ENCODE measurements at regions not wholly inside any gene's neighbourhood (a gene's known extent, or its start where the extent isn't known, plus 50 kb on each side); places are given as distances from the start of the nearest gene placed in this dataset.

DNA sequence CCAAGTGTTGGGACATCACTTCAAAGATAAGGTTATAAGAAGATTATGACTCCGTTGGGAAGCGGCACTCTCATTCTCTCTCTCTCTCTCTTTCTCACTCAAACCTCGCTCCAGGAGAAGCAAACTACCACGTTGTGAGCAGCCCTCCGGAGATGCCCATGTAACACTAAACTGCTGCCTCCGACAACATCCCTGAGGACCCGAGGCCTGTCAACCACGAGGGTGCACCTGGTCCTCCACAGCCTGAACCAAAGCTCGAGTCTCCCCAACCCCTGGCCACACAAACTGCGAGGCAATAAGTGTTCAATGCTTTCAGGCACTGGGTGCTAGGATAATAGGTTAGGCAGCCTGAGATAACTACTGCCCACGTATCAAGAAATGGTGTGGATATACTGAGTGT lies 654.5 kb upstream of the ID2 start:
- DNase-seq, result no peak

DNA sequence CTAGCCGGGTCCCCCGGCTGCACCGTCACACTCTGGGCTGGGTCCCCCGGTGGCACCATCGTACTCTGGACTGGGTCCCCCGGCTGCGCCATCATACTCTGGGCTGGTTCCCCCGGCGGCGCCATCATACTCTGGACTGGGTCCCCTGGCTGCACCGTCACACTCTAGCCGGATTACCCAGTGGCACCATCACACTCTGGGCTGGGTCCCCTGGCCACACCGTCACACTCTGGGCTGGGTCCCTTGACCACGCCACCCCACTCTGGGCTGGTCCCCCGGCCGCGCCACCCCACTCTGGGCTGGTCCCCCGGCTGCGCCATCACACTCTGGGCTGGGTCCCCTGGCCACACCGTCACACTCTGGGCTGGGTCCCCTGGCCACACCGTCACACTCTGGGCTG lies 653.8 kb upstream of the ID2 start:
- DNase-seq, result no peak

DNA sequence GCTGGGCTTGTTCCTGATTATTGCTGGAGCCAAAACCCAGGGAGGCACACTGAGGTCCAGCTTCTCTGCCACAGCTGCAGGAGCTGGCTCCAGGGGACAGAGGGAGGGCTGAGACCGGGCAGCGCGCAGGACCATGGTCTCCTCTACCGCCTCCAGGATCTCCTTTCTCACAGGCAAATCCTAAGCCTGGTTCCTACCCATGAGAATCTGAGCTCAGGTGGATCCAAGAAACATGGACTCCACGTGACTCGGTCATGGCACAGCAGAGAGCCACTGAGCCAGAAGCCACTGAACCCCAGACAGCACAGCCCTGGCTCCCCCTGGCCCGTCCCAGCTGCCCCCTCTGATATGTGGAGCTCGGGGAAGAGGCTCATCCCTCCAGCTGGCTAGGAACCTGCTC lies 653.4 kb upstream of the ID2 start:
- no peak for DNase-seq

DNA sequence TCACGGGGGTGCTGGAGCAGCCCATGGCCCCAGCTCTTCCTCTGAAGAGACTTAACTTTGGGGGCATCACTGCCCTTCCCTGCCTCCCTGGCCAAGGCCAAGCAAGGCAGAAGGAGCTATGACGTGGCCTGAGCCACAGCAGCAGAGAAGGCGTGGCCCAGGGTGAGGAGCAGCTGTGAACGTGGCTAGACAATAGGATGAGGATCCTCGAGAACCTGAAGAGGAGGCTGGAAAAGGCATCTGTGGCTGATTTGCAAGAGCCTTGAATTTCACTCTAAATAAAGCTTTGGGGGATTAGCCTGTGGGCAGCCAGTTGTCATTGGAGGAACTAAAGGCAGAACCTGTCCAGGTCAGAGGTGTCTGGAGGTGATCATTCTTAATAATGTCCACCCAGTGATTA lies 652.9 kb upstream of the ID2 start:
- DNase-seq, result no peak

DNA sequence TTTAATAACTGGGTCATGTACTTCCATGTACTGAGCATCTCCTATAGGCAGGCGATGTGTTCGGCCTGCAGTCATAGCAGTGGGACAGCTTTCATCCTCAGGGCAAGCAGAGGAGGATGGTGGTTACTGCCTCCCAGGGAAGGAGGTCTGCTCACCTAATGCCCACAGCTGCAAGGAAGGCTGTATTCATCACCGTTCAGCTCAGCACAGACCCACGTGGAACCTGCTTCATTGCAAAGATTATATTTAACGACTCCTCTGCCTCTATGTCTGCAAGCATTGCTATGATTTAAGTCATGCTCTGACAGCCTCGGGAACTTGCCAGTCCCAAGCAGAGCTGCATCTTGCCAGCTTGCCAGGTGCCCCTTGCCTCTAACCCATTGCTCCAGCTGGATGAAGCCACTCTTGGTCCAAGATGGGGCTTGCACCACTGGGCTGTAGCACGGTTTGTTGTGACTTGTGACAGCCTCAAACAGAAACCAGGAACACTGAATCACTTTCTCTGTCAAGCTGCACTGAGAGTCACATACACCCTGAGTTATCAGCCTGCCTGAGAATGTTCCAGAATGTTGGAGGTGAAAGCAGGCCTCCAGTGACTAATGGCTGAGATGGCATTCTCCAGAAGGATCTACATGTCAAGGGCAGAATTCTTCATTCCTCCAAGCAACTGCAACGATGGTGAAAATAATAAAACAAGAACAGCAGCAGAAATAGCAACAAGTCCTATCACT lies 651.1 kb upstream of the ID2 start:
- DNase-seq, result no peak

DNA sequence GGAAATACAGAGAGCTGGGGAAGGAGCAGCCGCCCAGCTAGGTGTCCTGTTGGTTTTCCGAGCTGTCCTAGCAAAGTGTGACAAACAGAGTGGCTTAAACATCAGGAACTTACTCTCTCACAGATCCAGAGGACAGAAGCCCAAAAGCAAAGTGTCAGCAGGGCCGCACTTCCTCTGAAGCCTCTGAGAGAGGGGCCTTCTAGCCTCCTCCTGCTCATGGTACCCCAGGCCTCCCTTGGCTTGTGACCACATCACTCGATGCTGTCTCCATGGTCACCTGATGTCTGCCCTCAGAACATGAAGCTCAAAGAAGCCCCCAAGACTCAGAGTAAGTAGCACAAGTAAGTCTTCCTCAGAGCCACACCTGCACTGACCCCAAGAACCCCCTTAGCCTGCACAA lies 650.5 kb upstream of the ID2 start:
- DNase-seq, result no peak

DNA sequence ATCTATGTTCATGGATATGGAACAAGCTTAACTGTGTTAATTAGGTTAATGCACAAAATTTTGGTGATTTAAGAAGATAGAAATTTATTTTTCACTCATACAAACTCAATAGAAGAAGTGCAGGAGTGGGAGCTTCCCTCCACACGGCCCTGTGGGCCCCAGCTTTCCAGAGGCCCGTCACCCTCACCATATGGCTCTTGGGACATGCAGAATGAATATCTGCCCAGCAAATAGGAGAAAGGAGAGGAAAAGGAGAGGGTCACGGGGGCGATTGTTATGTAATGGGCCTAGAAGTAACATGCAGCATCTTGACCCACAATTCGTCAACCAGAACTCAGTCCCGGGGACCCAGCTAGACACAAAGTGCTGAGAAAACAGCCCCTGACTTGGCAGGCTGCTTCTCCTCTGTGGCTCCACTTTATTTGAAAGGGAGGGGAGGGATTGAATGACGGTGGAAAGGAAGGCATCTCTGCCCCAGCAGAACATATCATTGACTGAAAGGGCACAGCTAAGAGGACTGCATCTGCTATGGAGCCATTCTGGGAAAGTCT lies 648.2 kb upstream of the ID2 start:
- no peak for DNase-seq

DNA sequence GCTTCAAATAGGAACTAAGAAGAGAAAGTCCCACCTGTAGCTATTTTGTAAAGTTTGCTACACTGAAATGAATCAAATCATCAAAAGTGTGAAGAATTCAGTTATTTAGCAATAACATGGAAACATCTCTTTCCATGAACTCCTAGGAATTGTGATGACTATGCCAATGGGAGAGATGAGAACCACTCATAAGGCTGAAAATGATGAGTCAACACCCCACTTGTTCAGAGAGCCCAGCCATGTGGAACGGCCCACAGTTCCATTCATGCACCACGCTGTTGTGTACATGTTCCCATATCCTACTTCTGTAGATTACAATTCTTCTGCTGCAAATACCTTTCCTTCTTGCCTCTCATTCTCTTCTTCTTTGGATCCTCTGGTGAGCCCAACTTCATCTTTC lies 645.5 kb upstream of the ID2 start:
- no peak for DNase-seq

DNA sequence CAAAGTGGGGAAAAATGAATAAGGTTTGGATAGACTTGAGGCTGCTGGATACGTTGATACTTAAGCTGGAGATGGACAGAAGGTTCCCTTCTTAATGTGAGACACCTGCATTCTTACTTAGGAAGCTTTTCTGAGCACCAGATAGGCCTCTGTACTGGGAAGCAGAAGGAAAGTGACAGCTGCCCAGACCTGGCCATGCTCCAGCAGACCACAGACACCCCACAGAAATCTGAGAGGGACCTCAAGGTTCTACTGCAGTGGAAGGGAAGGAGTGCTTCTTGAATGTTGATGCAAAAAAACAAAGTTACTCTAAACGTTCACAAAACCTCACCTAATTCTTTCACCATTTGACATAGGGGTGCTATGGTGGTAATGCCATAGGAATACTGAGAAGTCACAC lies 642.1 kb upstream of the ID2 start:
- no peak for DNase-seq

DNA sequence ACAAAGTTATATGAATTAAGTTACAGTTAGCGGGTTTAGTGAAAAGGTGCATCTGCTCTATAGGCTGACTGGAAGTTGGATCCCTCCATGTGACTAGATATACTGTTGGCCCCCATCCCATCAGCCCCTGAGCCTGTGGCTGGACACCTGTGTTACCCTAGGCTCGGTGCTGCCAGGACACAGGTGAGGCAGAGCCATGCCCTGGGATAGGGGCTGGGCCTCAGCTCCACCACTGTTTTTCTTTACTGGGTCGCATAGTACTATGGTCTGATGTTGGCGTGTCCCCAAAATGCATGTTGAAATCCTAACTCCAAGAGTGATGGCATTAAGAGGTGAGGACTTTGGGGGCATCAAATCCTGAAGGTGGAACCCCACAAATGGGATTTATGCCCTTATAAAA lies 638.6 kb upstream of the ID2 start:
- no peak for DNase-seq

DNA sequence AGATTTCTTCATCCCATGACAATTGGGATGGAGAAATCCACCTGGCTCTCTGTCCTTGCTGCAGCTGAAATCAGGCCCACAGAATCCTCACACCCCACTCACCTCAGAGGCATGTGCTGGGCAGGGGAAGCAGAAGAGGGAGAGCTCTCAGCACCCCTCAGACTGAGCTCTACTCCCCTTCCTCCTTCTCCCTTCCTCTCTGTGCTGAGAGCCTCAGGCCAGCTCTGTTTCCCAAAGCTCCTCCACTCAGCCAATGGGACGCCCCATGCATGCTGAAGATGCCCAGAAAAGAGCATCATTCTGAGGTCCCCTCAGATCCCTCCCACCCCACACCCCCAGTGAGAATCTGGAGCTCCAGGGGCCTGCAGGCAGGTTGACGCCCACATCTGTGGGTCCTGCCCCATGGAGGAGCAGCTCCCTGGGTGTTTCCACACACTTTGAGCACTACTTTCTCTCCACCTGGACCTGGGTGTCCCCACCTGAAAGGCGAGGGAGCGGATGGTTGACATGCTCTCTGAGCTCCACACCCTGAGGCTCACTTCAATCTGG lies 637.7 kb upstream of the ID2 start:
- DNase-seq, result no peak

DNA sequence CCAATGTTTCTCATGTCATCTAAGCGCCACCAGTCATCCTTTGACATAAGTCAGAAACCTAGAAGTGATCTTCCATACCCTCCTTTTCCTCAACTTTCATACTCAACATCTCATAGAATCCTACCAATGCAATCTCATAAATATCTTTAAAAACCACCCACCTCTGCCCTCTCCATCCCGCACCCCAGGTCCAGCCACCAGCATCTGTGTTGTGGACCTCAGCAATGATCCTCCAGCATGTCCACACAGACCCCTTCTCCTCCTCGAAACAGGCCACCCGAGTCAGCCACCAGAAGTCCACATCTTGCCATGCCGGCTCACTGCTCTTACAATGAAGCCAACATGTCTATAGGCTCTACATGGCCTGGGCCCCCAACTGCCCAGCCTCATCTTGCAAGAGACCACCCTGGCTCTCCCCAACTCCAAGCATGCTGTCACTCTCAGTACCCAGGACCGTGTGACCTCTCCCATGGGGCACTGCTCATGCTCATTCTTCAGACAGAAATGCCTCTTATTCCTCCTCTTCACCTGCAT lies 636.7 kb upstream of the ID2 start:
- no peak for DNase-seq

DNA sequence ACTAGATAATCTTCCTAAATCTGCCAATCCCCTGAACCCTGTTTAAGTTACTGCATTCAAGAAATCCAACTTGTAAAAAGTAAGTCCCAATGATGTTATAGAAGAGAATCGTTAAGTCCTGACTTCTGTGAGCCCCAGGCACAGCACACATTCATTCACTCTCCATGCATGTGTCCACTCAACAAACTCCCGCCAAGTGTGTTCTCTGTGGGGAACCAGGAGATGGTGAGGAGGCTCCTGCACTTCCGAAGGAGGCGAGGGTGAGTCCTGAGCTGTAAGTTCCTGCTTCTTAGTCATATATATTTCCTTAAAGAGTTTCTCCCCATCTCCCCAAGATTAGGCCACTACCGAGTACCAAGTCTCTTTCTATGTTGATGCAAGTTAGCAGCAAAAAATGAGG lies 635.0 kb upstream of the ID2 start:
- no peak for DNase-seq

DNA sequence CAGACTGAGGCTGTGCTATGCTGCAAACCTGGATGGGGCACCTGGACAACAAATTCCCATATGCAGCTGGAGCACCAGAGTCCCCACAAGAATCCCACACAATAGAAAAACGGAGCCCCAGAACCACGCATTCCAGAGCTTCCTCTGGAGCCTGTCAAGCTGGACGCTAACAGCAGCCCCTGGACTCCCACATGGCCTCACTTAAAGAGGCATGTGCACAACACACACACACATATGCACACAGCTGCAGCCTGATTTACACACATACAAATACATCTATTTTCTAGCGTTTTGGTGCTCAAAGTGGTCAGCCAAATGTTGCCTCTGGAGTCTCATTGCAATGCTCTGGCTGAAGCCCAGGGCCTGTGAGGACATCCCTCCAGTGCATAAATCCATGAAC lies 632.7 kb upstream of the ID2 start:
- no peak for DNase-seq

DNA sequence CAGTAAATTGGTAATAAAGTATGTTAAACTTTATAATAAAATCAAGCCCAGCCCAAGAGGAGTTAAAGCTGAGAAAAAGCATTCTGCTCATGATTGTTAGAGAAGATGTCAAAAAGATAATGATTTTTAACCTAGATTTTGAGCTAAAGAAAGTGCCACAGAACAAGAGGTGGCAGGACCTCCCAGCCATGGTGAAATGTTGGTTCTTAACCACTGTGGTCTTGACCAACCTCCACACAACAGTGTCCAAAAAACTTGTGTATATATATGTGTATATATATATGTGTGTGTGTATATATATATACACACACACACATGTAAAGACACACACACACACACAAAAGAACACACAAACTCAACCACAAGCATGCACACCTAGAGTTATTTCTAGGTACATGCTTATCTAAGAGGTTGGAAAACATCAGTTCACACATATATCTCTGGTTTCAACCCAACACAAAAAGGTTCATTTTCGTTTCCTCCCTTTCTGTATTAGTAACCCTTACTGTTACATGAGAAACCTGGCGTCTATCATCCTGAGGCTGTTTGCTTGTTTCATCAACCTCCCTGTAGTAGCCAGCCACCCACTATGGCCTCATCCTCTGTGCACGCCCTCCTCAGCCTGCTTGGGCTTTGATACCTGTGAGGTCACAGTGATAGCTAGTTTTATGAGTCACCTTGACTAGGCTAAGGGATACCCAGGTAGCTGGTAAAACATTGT lies 631.8 kb upstream of the ID2 start:
- DNase-seq, result no peak

DNA sequence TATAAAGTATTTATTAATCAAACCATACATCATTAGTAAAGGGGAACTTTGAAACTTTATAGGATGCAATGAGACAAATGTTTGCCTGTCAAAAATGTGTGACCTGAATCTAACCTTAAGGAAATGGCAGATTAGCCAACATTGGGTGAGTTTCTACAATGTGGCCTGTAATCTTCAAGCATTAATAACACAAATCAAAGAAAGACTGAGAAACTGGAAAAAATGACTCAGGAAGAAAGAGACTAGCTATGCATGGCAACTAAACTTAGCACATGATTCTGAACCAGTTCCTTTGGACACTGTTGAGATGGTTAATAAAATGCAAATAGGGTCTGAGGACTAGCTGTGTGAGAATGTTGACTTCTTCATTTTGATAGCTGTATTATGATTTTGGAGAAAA lies 628.6 kb upstream of the ID2 start:
- DNase-seq, result no peak

DNA sequence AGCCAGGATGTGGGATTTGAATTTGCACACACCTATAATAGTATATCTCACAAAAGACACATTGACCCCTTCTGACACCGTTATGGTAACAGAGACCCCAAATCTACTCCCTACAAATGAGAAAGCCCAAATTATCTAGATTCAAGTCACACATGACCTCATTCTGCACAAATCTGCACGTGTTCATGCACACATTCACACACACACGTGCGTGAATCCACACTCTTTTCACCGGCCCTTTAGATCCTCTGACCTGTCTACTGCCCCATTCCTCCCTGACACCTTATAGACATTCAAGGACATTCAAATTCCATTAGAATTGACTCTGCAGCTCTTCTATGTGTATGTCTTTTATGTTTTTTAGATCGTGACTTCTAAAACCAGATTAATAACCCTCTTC lies 627.8 kb upstream of the ID2 start:
- DNase-seq, result no peak

DNA sequence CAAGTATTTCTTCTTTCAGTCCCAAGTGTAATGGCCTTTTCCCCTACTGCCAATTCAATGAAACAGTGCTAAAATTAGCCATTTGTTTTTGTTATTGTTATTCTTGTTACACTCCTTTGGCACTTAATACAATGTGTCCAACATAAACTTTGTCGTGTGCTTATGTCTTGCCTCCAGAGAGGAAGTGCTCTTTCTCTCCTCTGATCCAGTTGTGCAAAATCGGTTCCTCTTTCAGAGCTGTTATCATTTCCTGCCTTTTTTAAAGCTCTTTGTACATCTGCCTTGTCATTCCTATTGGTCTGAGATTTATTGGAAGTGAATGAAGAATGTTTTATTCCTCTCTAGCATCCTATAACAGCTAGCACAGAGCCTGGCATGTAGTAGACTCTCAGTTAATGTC lies 623.2 kb upstream of the ID2 start:
- no peak for DNase-seq

DNA sequence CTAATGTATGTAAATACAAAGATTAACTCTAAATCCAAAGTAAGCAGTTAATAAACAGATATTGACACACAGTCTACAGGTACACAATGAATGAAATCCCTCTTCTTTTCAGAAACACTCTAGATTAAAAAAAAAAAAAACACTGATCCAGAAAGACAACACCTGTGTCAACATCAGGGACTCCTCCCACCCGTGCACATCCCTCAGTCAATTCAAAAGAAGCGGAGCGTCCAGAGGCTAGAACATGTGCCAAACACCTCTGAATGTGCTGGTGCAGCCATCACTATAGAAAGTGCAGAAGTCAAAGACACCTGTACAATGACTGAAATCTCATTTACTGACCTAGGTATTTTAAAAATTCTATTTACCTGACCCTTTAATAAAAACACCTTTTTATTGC lies 622.6 kb upstream of the ID2 start:
- DNase-seq, result no peak

DNA sequence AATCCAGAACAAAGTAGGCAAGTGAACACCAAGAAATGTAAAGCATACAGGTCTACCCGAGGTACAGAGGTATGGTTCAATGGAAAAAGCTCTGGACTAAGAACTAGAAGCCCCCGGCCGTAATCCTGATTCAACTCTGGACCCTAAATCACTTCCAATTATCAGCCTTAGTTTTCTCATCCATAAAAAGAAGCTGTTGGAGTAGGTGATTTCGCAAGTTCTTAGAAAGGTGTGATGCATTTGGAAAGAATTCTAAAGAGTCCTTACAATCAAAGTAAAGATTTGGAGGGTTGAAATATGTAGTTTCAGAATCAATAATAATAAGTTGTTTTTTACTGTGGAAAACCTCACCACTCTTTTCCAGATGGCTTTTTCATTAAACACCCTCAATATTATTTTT lies 622.1 kb upstream of the ID2 start:
- no peak for DNase-seq

DNA sequence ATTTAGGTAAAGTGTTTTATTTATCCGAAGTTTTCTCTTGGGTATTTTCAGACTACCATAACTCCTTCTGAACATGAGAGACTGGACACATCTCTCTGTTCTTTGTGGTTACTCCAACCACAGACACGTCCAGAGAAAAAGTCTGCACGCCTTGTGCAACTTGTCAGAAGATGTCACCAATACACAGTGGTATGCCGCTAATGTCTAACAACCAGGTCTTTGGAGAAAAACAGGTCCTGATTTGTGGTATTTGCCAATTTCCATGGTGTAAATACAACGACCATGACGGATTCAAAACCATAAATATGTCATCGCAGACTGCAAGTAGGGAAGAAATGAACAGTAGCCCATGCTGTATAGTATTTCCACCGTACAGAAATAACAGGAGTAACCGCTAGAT lies 620.6 kb upstream of the ID2 start:
- DNase-seq, result no peak

DNA sequence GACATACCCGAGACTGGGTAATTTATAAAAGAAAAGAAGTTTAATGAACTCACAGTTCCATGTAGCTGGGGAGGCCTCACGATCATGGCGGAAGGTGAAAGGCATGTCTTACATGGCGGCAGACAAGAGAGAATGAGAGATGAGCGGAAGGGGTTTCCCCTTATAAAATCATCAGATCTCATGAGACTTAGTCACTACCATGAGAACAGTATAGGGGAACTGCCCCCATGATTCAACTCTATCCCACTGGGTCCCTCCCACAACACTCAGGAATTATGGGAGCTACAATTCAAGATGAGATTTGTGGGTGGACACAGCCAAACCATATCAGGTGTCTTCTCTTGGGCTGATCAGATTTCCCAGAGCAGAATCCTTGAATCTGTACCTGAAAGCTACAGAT lies 617.3 kb upstream of the ID2 start:
- no peak for DNase-seq

DNA sequence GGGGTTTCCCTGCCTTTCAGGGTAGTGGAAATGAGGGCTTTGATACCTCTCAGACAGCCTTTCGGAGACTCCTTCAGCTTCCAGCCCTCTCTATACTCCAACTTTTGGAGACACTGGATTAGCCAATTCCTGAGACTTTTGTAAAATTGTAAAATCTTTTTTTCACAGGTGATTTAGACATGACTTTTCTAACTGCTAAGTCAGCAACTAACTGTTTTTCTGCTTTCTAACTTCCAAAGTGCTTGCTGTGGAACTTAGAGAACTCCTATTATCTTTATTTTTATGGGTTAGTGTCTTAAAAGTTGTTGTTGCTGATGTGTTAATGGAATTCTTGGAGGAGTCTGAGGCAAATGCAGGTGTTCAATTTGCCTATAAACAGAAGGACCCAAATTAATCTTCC lies 616.7 kb upstream of the ID2 start:
- DNase-seq, result no peak

DNA sequence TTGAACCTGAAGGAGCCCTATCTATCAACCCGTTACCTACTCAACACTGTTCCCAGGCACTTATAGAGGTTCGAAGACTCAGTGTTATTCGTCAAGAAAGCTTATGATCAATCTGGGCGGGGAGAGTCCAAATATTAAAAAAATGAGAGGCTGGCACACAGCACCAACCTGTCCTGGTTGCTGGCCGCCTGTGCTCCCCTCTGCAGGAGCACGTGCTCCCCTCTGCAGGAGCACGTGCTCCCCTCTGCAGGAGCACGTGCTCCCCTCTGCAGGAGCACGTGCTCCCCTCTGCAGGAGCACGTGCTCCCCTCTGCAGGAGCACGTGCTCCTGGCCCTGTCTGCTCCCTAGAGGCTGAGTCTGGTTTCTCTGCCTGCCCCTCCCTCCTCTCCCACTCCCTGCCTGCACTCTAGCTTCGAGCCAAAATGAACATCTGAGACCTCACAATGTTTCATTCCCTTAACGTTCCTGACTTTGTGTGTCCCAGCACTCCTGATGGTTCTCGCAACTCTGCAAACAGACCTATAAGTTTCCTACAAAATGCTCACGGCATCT lies 614.0 kb upstream of the ID2 start:
- DNase-seq, result no peak

Data from activated T-cell treated with anti-CD3 and anti-CD28 coated beads, Interleukin-2, amount 50 U/mL, for 1 hour (primary cell).